ENCODE measurements at regions not wholly inside any gene's neighbourhood (a gene's known extent, or its start where the extent isn't known, plus 50 kb on each side); places are given as distances from the start of the nearest gene placed in this dataset.

DNA sequence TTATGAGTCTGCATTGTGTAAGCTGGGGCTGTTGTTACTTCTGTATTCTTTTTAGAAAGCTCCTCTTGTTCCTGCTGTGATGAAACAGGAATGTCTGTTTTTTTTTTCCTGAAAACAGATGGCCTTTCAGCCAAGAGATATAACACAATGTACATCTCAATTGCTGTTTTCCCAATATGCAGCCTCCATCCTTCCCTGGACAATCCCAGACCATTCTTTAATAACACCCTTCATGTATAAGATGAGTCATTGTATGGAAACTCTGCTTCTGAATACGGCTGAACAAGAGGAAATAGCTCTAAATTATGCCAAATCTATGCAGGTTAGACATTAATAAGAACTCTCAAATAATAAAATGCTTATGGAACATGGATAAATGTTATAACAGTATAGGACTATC lies 60.2 kb upstream of the LRRC4C start:
- H3K36me3 ChIP-seq: no peaks in the 10 kb centered on the region
- WGBS, 2 donors (ENCODE audit: low coverage in 1 of 2): 0 to 33% methylated on average over 1 of the region's 1 CpG
- no peaks in the 10 kb centered on the region for H3K9me3 ChIP-seq
- H3K4me1 ChIP-seq: no peaks in the 10 kb centered on the region
- no peak for TF ChIP-seq CTCF (IDR thresholded peaks at IDR 0.05)
- TF ChIP-seq POLR2A (IDR thresholded peaks at IDR 0.05): no peak
- TF ChIP-seq EP300 (IDR thresholded peaks at IDR 0.05): no peak
- no peak for TF ChIP-seq POLR2AphosphoS5 (IDR thresholded peaks at IDR 0.05)
- H3K27me3 ChIP-seq: no peaks in the 10 kb centered on the region
- no peak for ATAC-seq
- no peak overlapping the region for H3K4me3 ChIP-seq
- H3K27ac ChIP-seq: no peak overlapping the region

- Histone ChIP-seq H3K4me3 (no peak overlapping the region), H3K4me1 (no peaks in the 10 kb centered on the region), H3K9me3 (no peaks in the 10 kb centered on the region), H3K36me3 (no peaks in the 10 kb centered on the region), H3K27ac (no peak overlapping the region), H3K27me3 (no peaks in the 10 kb centered on the region)
- ATAC-seq: no peak
- no peak for TF ChIP-seq POLR2AphosphoS5 (IDR thresholded peaks at IDR 0.05)
- no peak for TF ChIP-seq POLR2A (IDR thresholded peaks at IDR 0.05)
- TF ChIP-seq CTCF (IDR thresholded peaks at IDR 0.05): no peak
- no peak for TF ChIP-seq EP300 (IDR thresholded peaks at IDR 0.05)
Measured at GRCh38 chr11:41522391-41522790, 62.9 kb upstream of the LRRC4C start.

DNA sequence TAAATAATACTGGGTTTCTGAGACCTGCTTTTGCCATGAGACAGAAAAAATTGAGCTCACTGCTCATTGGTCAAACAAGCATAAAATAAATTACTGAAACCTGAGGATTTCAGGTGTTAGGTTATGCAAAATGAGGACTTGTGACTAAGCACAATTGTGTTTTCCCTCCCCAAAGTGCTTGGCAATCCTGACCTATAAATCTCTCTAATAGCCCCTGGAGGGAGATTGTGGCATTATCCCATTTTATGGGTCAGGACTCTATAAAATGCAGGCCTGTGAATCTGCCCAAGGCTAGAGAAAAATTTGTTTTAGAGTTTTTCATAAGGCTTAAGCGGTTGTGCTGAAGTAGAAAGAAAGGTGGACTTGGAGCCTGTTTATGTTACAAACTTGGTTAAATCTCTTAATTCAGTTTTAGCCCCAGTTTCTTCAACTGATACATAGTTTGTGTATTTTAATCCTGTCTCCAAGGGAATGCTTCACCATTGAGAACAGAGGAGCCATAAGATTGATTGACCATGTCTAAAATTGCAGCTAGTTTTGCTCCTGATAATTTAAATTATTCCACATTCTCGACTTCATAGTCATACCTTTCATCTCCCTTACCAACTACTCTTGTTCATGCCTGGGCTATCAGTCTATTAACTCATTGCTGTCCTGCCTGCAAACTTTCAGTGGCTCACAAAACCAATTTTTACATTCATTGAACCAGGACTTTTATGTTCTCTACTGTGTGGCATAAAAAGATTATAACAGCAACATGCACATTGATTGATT lies 63.6 kb upstream of the LRRC4C start:
- TF ChIP-seq CTCF (IDR thresholded peaks at IDR 0.05): no peak
- no peak for TF ChIP-seq POLR2AphosphoS5 (IDR thresholded peaks at IDR 0.05)
- TF ChIP-seq EP300 (IDR thresholded peaks at IDR 0.05): no peak
- TF ChIP-seq POLR2A (IDR thresholded peaks at IDR 0.05): no peak
- Histone ChIP-seq H3K9me3 (no peaks in the 10 kb centered on the region), H3K4me3 (no peak overlapping the region), H3K27me3 (no peaks in the 10 kb centered on the region), H3K27ac (no peak overlapping the region), H3K4me1 (no peaks in the 10 kb centered on the region), H3K36me3 (no peaks in the 10 kb centered on the region)
- ATAC-seq: no peak
- WGBS, 2 donors (ENCODE audit: low coverage in 1 of 2): 17 to 43% methylated on average over 2 of the region's 2 CpGs

DNA sequence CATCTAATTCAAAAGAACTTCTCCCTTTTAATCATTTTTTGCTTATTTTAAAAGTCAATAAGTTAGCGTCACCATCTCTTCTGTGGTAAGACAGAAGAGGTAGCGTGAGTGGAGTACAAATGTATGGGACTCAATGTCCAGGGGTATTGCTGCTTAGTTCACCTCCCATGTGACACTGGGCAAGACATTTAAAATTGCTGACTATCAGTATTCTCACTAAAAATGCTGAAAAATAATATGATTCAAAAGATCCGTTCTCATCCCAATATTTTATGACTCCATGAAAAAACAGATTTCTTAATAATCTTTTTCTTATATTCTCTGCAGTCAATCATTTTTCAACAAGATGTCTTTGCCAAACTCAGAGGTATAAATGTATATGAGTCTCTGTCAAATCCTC lies 68.1 kb upstream of the LRRC4C start:
- Histone ChIP-seq H3K27ac (no peak overlapping the region), H3K9me3 (no peaks in the 10 kb centered on the region), H3K4me3 (no peak overlapping the region), H3K27me3 (no peaks in the 10 kb centered on the region), H3K4me1 (no peaks in the 10 kb centered on the region), H3K36me3 (no peaks in the 10 kb centered on the region)
- ATAC-seq: no peak
- TF ChIP-seq POLR2A (IDR thresholded peaks at IDR 0.05) (no peak), EP300 (IDR thresholded peaks at IDR 0.05) (no peak), POLR2AphosphoS5 (IDR thresholded peaks at IDR 0.05) (no peak), CTCF (IDR thresholded peaks at IDR 0.05) (no peak)
- 77 to 93% methylated on average over 3 of the region's 3 CpGs for WGBS, 2 donors (ENCODE audit: low coverage in 1 of 2)

DNA sequence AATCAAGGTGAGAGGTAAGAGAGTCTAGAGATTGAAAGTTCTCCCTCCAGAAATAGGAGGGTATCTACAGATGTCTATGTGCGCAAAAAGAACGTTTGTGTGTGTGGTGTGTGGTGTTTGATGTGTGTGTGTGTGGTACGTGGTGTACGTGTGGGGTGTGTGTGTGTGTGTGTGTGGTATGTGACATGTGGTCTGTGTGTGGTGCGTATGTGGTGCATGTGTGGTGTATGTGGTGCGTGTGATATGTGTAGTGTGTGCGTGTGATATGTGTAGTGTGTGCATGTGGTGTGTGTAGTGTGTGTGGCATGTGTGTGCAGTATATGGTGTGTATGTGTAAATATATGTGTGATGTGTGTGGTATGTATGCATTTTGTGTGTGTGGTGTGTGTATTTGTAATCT lies 73.0 kb upstream of the LRRC4C start:
- TF ChIP-seq CTCF (IDR thresholded peaks at IDR 0.05) (no peak), POLR2A (IDR thresholded peaks at IDR 0.05) (no peak), POLR2AphosphoS5 (IDR thresholded peaks at IDR 0.05) (no peak), EP300 (IDR thresholded peaks at IDR 0.05) (no peak)
- Histone ChIP-seq H3K27ac (no peak overlapping the region), H3K9me3 (no peaks in the 10 kb centered on the region), H3K4me3 (no peak overlapping the region), H3K27me3 (no peaks in the 10 kb centered on the region), H3K36me3 (no peaks in the 10 kb centered on the region), H3K4me1 (no peaks in the 10 kb centered on the region)
- 81 to 90% methylated on average over 5 to 7 of the region's 7 CpGs for WGBS, 2 donors (ENCODE audit: low coverage in 1 of 2)
- ATAC-seq: no peak

Data from gastroesophageal sphincter (tissue), 4 donors.